Esophagus muscularis mucosa (tissue), 3 donors: ENCODE measurements at regions not wholly inside any gene's neighbourhood (a gene's known extent, or its start where the extent isn't known, plus 50 kb on each side); places are given as distances from the start of the nearest gene placed in this dataset.

Experiments used
- POLR2A ChIP-seq: fragments of 450-650 bp; IDR thresholded peaks from one replicate; pipeline ENCODE4 v1.6.1; 2017; ENCODE audit warnings: antibody characterized with exemption, moderate library complexity, mild to moderate bottlenecking, low read depth
- TF ChIP-seq, protein P1 (sequence below), 3 experiments: fragments of 200-600 bp in 2 of 3; fragments of 450-650 bp in 1 of 3; sonication (generic) in 2 of 3; IDR thresholded peaks; one replicate each; pipeline ENCODE4 v1.5.1; 2017 to 2019; ENCODE audit warnings: antibody characterized with exemption in 3 of 3, mild to moderate bottlenecking in 2 of 3, moderate library complexity in 1 of 3

DNA sequence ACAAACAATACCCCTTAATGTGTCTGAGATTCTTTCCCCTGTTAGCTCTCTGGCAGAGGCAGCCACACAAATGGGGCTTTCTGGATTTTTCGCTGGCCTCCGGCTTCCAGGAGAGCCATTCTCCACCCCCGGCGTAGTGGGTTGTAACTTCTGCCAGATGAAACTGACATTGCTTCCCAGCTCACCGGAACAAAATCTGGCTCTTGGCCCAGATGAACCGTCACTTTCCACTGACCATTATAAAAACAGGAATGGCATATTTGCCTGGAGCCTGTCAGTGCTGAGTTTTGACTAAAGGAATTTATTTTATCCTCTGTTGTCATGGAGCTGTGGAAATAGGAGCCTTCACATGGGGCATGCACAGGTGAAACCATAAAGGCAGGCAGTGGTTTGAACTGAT lies 120.6 kb upstream of the GPR12 start:
- no peak for TF ChIP-seq POLR2A
- TF ChIP-seq, protein P1, sequence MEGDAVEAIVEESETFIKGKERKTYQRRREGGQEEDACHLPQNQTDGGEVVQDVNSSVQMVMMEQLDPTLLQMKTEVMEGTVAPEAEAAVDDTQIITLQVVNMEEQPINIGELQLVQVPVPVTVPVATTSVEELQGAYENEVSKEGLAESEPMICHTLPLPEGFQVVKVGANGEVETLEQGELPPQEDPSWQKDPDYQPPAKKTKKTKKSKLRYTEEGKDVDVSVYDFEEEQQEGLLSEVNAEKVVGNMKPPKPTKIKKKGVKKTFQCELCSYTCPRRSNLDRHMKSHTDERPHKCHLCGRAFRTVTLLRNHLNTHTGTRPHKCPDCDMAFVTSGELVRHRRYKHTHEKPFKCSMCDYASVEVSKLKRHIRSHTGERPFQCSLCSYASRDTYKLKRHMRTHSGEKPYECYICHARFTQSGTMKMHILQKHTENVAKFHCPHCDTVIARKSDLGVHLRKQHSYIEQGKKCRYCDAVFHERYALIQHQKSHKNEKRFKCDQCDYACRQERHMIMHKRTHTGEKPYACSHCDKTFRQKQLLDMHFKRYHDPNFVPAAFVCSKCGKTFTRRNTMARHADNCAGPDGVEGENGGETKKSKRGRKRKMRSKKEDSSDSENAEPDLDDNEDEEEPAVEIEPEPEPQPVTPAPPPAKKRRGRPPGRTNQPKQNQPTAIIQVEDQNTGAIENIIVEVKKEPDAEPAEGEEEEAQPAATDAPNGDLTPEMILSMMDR (IDR thresholded peaks at IDR 0.05) = no peak
